Coronary artery (tissue), 2 donors: ENCODE measurements at regions not wholly inside any gene's neighbourhood (a gene's known extent, or its start where the extent isn't known, plus 50 kb on each side); places are given as distances from the start of the nearest gene placed in this dataset.

Source experiments
- DNase-seq: peaks from one replicate; pipeline ENCODE4 v3.0.0-alpha.2; 2017; ENCODE audit warnings: low spot score
- H3K27ac ChIP-seq, 2 donors: fragments of 200-600 bp; sonication (generic); one replicate each; pipeline ENCODE4 v1.5.1; 2016 to 2019
- H3K4me3 ChIP-seq: fragments of 200-600 bp; sonication (generic); 2 replicates; pipeline ENCODE4 v1.5.1; 2016; ENCODE audit warnings: mild to moderate bottlenecking, moderate library complexity
- CTCF ChIP-seq: fragments of 200-600 bp; sonication (generic); IDR thresholded peaks from one replicate; pipeline ENCODE4 v1.5.1; 2019; ENCODE audit warnings: antibody characterized with exemption

GRCh38 chr2:22560021-22560420, 825.0 kb upstream of the KLHL29 start:
- Histone ChIP-seq H3K27ac (no peak overlapping the region), H3K4me3 (no peak overlapping the region)
- no peak for DNase-seq
- TF ChIP-seq CTCF, result no peak

DNA sequence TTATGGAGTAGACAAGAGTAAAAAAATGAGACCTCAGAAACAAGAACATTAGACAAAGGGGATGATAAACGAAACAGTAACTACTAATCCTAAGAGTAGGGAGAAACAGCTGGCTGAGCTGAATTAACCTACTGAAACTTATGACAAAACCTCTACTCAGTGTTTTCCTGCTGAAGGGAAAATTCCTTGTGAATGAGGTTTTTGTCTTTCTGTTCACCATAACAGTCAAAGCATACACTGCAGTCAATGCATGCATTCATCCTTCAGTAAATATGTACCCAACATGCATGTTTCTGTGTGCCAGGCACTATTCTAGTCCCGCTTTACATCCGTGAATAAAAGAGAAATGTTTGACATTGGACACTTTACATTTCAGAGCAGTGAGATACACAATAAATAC, 805.6 kb upstream of the KLHL29 start:
- TF ChIP-seq CTCF, result no peak
- Histone ChIP-seq H3K4me3 (no peak overlapping the region), H3K27ac (no peak overlapping the region)
- no peak for DNase-seq

DNA sequence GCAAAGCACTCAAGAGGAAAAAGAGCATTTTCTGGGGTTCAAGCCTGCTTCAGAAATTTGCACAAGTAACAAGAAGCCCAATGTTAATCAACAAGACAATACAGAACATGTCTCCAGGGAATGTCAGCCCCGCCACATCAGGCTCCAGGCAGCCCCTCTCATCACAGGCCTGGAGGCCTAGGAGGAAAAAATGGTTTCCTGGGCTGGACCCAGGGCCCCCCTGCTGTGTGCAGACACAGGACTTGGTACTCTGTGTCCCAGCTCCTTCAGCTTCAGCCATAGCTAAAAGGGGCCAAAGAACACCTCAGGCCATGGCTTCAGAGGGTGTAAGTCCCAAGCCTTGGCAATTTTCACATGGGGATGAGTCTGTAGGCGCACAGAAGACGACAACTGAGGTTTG, 802.9 kb upstream of the KLHL29 start:
- TF ChIP-seq CTCF, result no peak
- no peak overlapping the region for H3K4me3 ChIP-seq
- no peak for DNase-seq
- H3K27ac ChIP-seq, result no peak overlapping the region

GRCh38 chr2:22596306-22596705, 788.7 kb upstream of the KLHL29 start:
- TF ChIP-seq CTCF, result no peak
- Histone ChIP-seq H3K4me3 (no peak overlapping the region), H3K27ac (no peak overlapping the region)
- DNase-seq, result no peak

DNA sequence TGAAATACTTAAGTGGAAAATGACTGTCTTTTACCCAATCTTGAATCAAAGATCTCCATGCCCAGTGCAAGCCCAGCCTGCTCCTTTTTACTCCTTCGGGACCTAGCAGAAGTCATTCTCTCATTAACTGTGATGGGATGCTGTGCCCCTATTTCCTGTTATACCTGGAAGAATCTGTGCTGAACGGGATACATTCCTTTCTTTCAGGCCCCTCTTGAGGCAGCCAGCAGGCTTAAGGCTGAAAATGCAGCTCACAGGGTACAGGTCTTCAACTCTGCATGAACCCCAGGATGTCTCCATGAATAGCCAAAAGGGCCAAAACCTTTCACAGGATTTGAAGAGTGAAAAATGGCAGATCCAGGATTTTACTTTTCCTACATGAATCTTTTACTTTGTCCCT, 784.8 kb upstream of the KLHL29 start:
- no peak for TF ChIP-seq CTCF
- no peak overlapping the region for H3K4me3 ChIP-seq
- no peak for DNase-seq

DNA sequence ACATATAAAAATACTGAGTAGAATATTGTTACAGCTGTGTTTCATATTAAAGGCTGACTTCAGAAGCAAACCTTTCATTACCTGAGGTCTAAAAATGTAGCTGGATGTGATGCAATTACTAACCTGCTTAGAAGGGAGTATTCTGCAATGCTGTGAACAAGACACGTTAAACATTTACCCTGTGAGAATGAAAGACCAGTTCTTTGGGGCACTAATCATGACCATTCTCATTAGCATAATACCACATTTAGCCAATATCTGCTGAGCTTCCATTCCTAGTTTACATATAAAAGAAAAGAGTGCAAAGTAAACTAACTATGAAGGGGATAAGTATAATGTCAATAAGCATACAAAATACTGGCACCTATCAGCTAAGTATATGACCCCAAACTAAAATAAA, 784.0 kb upstream of the KLHL29 start:
- H3K27ac ChIP-seq, result no peak overlapping the region
- DNase-seq, result no peak
- no peak overlapping the region for H3K4me3 ChIP-seq
- no peak for TF ChIP-seq CTCF

More for the DNA sequence above, 784.8 kb upstream of the KLHL29 start:
- H3K27ac ChIP-seq, result no peak overlapping the region

DNA sequence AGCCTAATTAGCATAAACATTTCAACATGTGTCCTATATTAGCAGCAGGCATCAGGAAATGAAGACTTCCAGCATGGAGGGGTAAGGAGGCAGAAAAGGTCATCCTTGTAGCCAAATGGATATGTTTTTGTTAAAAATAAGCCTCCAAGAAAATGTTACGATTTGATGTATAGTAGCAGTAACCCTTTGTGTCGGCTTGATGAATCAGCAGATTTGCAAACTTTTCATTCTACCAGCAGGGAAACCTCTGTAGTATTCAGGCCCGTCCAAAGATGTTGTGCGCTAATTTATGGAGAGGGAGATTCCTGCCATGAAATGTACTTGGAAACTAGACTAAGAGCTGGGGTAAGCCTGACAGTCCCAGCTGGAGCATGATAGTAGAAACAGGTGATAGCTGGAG, 780.8 kb upstream of the KLHL29 start:
- DNase-seq, result no peak
- Histone ChIP-seq H3K4me3 (no peak overlapping the region), H3K27ac (no peak overlapping the region)
- TF ChIP-seq CTCF, result no peak
